Lower lobe of right lung (tissue), 2 donors: ENCODE measurements at regions not wholly inside any gene's neighbourhood (a gene's known extent, or its start where the extent isn't known, plus 50 kb on each side); places are given as distances from the start of the nearest gene placed in this dataset.

Experiments
- ATAC-seq, 2 donors: fragments of 200-7000 bp; cut with Tn5 transposase; one replicate each; pipeline ENCODE4 v1.9.1; 2020 to 2022; ENCODE audit warnings: mild to moderate bottlenecking in 2 of 2, moderate library complexity in 2 of 2
- DNase-seq: peaks from one replicate; pipeline ENCODE4 v3.0.0-alpha.2; 2020
- H3K27ac ChIP-seq: fragments of 200-600 bp; one replicate; pipeline ENCODE4 v1.8.0; 2022
- H3K27me3 ChIP-seq: fragments of 200-600 bp; one replicate; pipeline ENCODE4 v1.8.0; 2022; ENCODE audit warnings: low read depth
- H3K36me3 ChIP-seq: fragments of 200-600 bp; one replicate; pipeline ENCODE4 v1.8.0; 2022; ENCODE audit warnings: mild to moderate bottlenecking
- H3K4me1 ChIP-seq: fragments of 200-600 bp; one replicate; pipeline ENCODE4 v1.8.0; 2022
- H3K4me3 ChIP-seq: fragments of 200-600 bp; one replicate; pipeline ENCODE4 v1.8.0; 2022; ENCODE audit warnings: mild to moderate bottlenecking
- H3K9me3 ChIP-seq: fragments of 200-600 bp; one replicate; pipeline ENCODE4 v1.8.0; 2022
- intact Hi-C: fragments of 100-400 bp; cut with DNase I; formaldehyde crosslinking; loops from one replicate; pipeline ENCODE4 v1.11.0; 2022
- TF ChIP-seq, protein P1 (sequence below): fragments of 200-600 bp; IDR thresholded peaks from one replicate; pipeline ENCODE4 v1.8.0; 2022; ENCODE audit warnings: antibody characterized with exemption, mild to moderate bottlenecking
- donor health status: DM: no; HTN: yes; CAD: no; lungs with severe emphysema.

- intact Hi-C loops: no loop called here
- no peaks in the 10 kb centered on the region for H3K9me3 ChIP-seq
- ATAC-seq: no peak
- no peaks in the 10 kb centered on the region for H3K27me3 ChIP-seq
- H3K4me3 ChIP-seq: no peak overlapping the region
- TF ChIP-seq, protein P1, sequence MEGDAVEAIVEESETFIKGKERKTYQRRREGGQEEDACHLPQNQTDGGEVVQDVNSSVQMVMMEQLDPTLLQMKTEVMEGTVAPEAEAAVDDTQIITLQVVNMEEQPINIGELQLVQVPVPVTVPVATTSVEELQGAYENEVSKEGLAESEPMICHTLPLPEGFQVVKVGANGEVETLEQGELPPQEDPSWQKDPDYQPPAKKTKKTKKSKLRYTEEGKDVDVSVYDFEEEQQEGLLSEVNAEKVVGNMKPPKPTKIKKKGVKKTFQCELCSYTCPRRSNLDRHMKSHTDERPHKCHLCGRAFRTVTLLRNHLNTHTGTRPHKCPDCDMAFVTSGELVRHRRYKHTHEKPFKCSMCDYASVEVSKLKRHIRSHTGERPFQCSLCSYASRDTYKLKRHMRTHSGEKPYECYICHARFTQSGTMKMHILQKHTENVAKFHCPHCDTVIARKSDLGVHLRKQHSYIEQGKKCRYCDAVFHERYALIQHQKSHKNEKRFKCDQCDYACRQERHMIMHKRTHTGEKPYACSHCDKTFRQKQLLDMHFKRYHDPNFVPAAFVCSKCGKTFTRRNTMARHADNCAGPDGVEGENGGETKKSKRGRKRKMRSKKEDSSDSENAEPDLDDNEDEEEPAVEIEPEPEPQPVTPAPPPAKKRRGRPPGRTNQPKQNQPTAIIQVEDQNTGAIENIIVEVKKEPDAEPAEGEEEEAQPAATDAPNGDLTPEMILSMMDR: no peak
- H3K4me1 ChIP-seq: peaks cover 39% of the 10 kb centered on the region
- H3K27ac ChIP-seq: no peak overlapping the region
- DNase-seq: no peak
- H3K36me3 ChIP-seq: no peaks in the 10 kb centered on the region
Measured at GRCh38 chr3:23747841-23748240, 57.9 kb upstream of the UBE2E1 start.

GRCh38 chr3:23748398-23749110 lies 57.2 kb upstream of the UBE2E1 start:
- peak; percentile 49 to 78 for ATAC-seq
- H3K4me1 ChIP-seq: peaks cover 39% of the 10 kb centered on the region
- intact Hi-C loops: no loop called here
- DNase-seq: no peak
- H3K36me3 ChIP-seq: no peaks in the 10 kb centered on the region
- TF ChIP-seq, protein P1: no peak
- H3K9me3 ChIP-seq: no peaks in the 10 kb centered on the region
- no peak overlapping the region for H3K27ac ChIP-seq
- no peak overlapping the region for H3K4me3 ChIP-seq
- H3K27me3 ChIP-seq: no peaks in the 10 kb centered on the region

- Histone ChIP-seq H3K4me3 (no peak overlapping the region), H3K36me3 (no peaks in the 10 kb centered on the region), H3K27me3 (no peaks in the 10 kb centered on the region), H3K27ac (no peak overlapping the region), H3K4me1 (peaks cover 39% of the 10 kb centered on the region), H3K9me3 (no peaks in the 10 kb centered on the region)
- no peak for ATAC-seq
- TF ChIP-seq, protein P1: no peak
- intact Hi-C loops: no loop called here
- DNase-seq: no peak
Measured at GRCh38 chr3:23749609-23750008, 56.1 kb upstream of the UBE2E1 start.

- TF ChIP-seq, protein P1: no peak
- ATAC-seq: peak in 1 of 2 donors; percentile 11
- DNase-seq: no peak
- intact Hi-C loops: no loop called here
- Histone ChIP-seq H3K36me3 (no peaks in the 10 kb centered on the region), H3K27ac (no peak overlapping the region), H3K9me3 (no peaks in the 10 kb centered on the region), H3K4me3 (no peak overlapping the region), H3K4me1 (peaks cover 40% of the 10 kb centered on the region), H3K27me3 (no peaks in the 10 kb centered on the region)
Measured at GRCh38 chr3:23750573-23751210, 55.1 kb upstream of the UBE2E1 start.

DNA sequence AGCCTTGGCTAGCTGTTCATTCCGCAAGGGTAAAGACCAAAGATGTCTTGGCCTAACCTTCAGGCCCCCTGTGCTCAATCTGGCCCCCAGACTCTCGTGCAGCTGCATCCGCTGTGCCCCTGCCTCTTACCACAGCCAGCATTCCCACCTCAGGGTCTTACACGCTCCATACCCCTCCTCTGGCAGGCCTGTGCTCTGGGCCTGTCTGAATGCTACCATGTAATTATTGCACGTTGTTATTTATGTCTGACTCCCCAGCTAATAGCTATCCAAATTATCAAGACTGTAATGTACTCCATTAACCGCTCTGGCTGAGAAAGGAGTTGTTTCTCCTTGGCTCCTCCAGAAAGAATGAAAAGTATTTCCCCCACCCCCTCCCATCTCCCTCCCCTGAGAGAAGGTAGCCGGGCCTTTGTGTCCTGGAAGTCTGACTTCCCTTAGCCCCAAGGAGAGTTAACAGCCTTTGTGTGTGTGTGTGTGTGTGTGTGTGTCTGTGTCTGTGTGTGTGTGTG lies 54.5 kb upstream of the UBE2E1 start:
- Histone ChIP-seq H3K9me3 (no peaks in the 10 kb centered on the region), H3K4me1 (peaks cover 41% of the 10 kb centered on the region), H3K27me3 (no peaks in the 10 kb centered on the region), H3K4me3 (no peak overlapping the region), H3K36me3 (no peaks in the 10 kb centered on the region), H3K27ac (no peak overlapping the region)
- DNase-seq (no peak), ATAC-seq (peak; percentile 26 to 35)
- TF ChIP-seq, protein P1: no peak
- intact Hi-C loops: no loop called here
